H9 (cell line): ENCODE measurements at regions not wholly inside any gene's neighbourhood (a gene's known extent, or its start where the extent isn't known, plus 50 kb on each side); places are given as distances from the start of the nearest gene placed in this dataset.

ENCODE experiments used
- DNase-seq: peaks from one replicate; pipeline ENCODE4 v3.0.0-alpha.2; 2017
- H2AFZ ChIP-seq: one replicate; pipeline ENCODE4 v1.6.1; 2013; ENCODE audit warnings: mild to moderate bottlenecking, low read length, control low read depth, moderate library complexity
- H2AK5ac ChIP-seq: 2 replicates; pipeline ENCODE4 v1.6.1; 2013; ENCODE audit warnings: low read length, control low read depth, mixed read lengths; ENCODE audit not compliant: insufficient read length
- H2BK120ac ChIP-seq: one replicate; pipeline ENCODE4 v1.6.1; 2013; ENCODE audit warnings: low read depth, mild to moderate bottlenecking, low read length, control low read depth, inconsistent platforms; ENCODE audit not compliant: poor library complexity, severe bottlenecking
- H2BK12ac ChIP-seq: 2 replicates; pipeline ENCODE4 v1.6.1; 2013; ENCODE audit warnings: low read length, control low read depth, mixed read lengths, low read depth; ENCODE audit not compliant: insufficient read length
- H2BK15ac ChIP-seq: 2 replicates; pipeline ENCODE4 v1.6.1; 2013; ENCODE audit warnings: low read depth, low read length, control low read depth
- H2BK20ac ChIP-seq: one replicate; pipeline ENCODE4 v1.6.1; 2013; ENCODE audit warnings: low read depth, mild to moderate bottlenecking, low read length, control low read depth, inconsistent platforms; ENCODE audit not compliant: poor library complexity, severe bottlenecking
- H2BK5ac ChIP-seq: 2 replicates; pipeline ENCODE4 v1.6.1; 2013; ENCODE audit warnings: low read length, control low read depth, mixed read lengths; ENCODE audit not compliant: insufficient read length
- H3K14ac ChIP-seq: 2 replicates; pipeline ENCODE4 v1.6.1; 2013; ENCODE audit warnings: low read length, control low read depth; ENCODE audit not compliant: insufficient read depth
- H3K18ac ChIP-seq: 2 replicates; pipeline ENCODE4 v1.6.1; 2013; ENCODE audit warnings: low read depth, mild to moderate bottlenecking, mixed read lengths, low read length, control low read depth; ENCODE audit not compliant: insufficient read length
- H3K23ac ChIP-seq: 2 replicates; pipeline ENCODE4 v1.6.1; 2013; ENCODE audit warnings: low read length, control low read depth, mixed read lengths, low read depth; ENCODE audit not compliant: insufficient read length
- H3K23me2 ChIP-seq: 2 replicates; pipeline ENCODE4 v1.6.1; 2013; ENCODE audit warnings: low read depth, mild to moderate bottlenecking, mixed read lengths, low read length, control low read depth; ENCODE audit not compliant: insufficient read length, poor library complexity, severe bottlenecking
- H3K27ac ChIP-seq: 2 replicates; pipeline ENCODE4 v1.5.1; 2013; ENCODE audit warnings: low read length, control low read depth, mixed read lengths, low read depth; ENCODE audit not compliant: insufficient read length
- H3K27me3 ChIP-seq: 2 replicates; pipeline ENCODE4 v1.6.1; 2013; ENCODE audit warnings: low read length, control low read depth, inconsistent platforms; ENCODE audit not compliant: insufficient read depth
- H3K4ac ChIP-seq: 2 replicates; pipeline ENCODE4 v1.6.1; 2013; ENCODE audit warnings: low read depth, mild to moderate bottlenecking, control low read depth, inconsistent platforms, low read length, moderate library complexity
- H3K4me1 ChIP-seq: 2 replicates; pipeline ENCODE4 v1.6.1; 2013; ENCODE audit warnings: low read length, control low read depth, inconsistent platforms; ENCODE audit not compliant: insufficient read depth
- H3K4me2 ChIP-seq: 2 replicates; pipeline ENCODE4 v1.6.1; 2013; ENCODE audit warnings: low read length, control low read depth, mixed read lengths; ENCODE audit not compliant: insufficient read length, insufficient read depth
- H3K56ac ChIP-seq: 2 replicates; pipeline ENCODE4 v1.6.1; 2013; ENCODE audit warnings: low read depth, mild to moderate bottlenecking, mixed read lengths, low read length, control low read depth; ENCODE audit not compliant: insufficient read length
- H3K79me1 ChIP-seq: 2 replicates; pipeline ENCODE4 v1.6.1; 2013; ENCODE audit warnings: low read depth, mild to moderate bottlenecking, moderate library complexity, low read length, control low read depth, inconsistent platforms; ENCODE audit not compliant: insufficient read depth, poor library complexity, severe bottlenecking
- H3K79me2 ChIP-seq: 2 replicates; pipeline ENCODE4 v1.6.1; 2013; ENCODE audit warnings: low read length, control low read depth, inconsistent platforms; ENCODE audit not compliant: insufficient read depth
- H3K9ac ChIP-seq: 2 replicates; pipeline ENCODE4 v1.6.1; 2013; ENCODE audit warnings: low read length, control low read depth, mixed read lengths; ENCODE audit not compliant: insufficient read length; ENCODE audit errors: extremely low read depth
- H3K9me3 ChIP-seq: one replicate; pipeline ENCODE4 v1.6.1; 2013; ENCODE audit warnings: low read depth, low read length, inconsistent platforms; ENCODE audit not compliant: control insufficient read depth
- H3T11ph ChIP-seq: one replicate; pipeline ENCODE4 v1.6.1; 2013; ENCODE audit warnings: mild to moderate bottlenecking, low read length, control low read depth, inconsistent platforms
- H4K20me1 ChIP-seq: one replicate; pipeline ENCODE4 v1.6.1; 2013; ENCODE audit not compliant: control insufficient read depth, insufficient read length, insufficient read depth
- H4K5ac ChIP-seq: 2 replicates; pipeline ENCODE4 v1.6.1; 2013; ENCODE audit warnings: low read depth, mild to moderate bottlenecking, mixed read lengths, low read length, control low read depth; ENCODE audit not compliant: insufficient read length
- H4K8ac ChIP-seq: replicated peaks from 2 replicates; pipeline ENCODE4 v1.6.1; 2013; ENCODE audit warnings: low read length, control low read depth, mixed read lengths, low read depth; ENCODE audit not compliant: insufficient read length
- H4K91ac ChIP-seq: 2 replicates; pipeline ENCODE4 v1.6.1; 2013; ENCODE audit warnings: low read depth, mild to moderate bottlenecking, moderate library complexity, mixed read lengths, low read length, control low read depth; ENCODE audit not compliant: insufficient read length
- H3K27ac Mint-ChIP-seq, 3 experiments: 2 replicates in 2 of 3; 3 replicates in 1 of 3; pipeline ENCODE4 v1.8.0; 2020 to 2021; ENCODE audit warnings: mixed read lengths in 3 of 3, mild to moderate bottlenecking in 1 of 3, moderate library complexity in 1 of 3
- H3K27me3 Mint-ChIP-seq: 2 replicates; pipeline ENCODE4 v1.8.0; 2021; ENCODE audit warnings: low read depth, mild to moderate bottlenecking, moderate library complexity, mixed read lengths
- H3K36me3 Mint-ChIP-seq, 3 experiments: 2 replicates in 2 of 3; 3 replicates in 1 of 3; pipeline ENCODE4 v1.8.0; 2020 to 2021; ENCODE audit warnings: low read depth in 3 of 3, mixed read lengths in 3 of 3; ENCODE audit not compliant: insufficient read depth in 1 of 3
- H3K4me1 Mint-ChIP-seq, 2 experiments: 2 replicates each; pipeline ENCODE4 v1.8.0; 2020; ENCODE audit warnings: mixed read lengths in 2 of 2
- H3K4me3 Mint-ChIP-seq, 2 experiments: 2 replicates in 1 of 2; 3 replicates in 1 of 2; pipeline ENCODE4 v1.8.0; 2020 to 2021; ENCODE audit warnings: mild to moderate bottlenecking in 2 of 2, mixed read lengths in 2 of 2, moderate library complexity in 1 of 2
- H3K9me3 Mint-ChIP-seq, 2 experiments: 2 replicates in 1 of 2; 3 replicates in 1 of 2; pipeline ENCODE4 v1.8.0; 2020; ENCODE audit warnings: mild to moderate bottlenecking in 2 of 2, mixed read lengths in 2 of 2, moderate library complexity in 1 of 2
- WGBS: extraction: QIAGEN DNeasy Blood & Tissue Kit; methylation state at CpG from one replicate; pipeline ENCODE4 v1.1.7; 2013; ENCODE audit warnings: missing lambda C conversion rate, low lambda C conversion rate, mixed read lengths; ENCODE audit not compliant: insufficient read length; ENCODE audit errors: extremely low coverage; 5-methylcytosine and 5-hydroxymethylcytosine counted together
- TF ChIP-seq, protein P1 (sequence below): fragments of 200-600 bp; sonication (generic); conservative IDR thresholded peaks from 3 replicates; pipeline ENCODE4 v1.8.0; 2021; ENCODE audit warnings: antibody characterized with exemption, mild to moderate bottlenecking

DNA sequence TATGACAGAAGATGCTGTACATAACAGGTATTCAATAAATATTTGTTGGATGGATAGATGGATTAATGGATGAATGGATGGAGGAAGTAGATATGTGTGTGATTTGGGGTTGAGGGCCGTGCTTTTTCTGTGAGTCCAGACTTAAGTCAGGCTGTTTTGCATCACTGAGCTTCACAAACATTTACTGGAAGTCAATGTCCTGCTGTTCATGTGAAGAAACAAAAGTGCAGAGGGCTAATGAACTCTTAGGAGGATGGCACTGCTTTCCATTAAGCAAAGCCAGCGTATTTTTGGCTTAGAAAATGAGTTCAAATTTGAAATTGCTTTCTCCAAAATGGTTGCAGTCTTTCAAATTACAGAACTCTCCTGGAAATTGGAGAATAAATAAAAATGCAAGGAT is 260.6 kb upstream of the SASH1 start:
- Histone ChIP-seq H3K4me2 (no peak overlapping the region), H3K9ac (no peak overlapping the region), H2AFZ (no peak overlapping the region), H4K20me1 (no peaks in the 10 kb centered on the region), H4K8ac (no peak overlapping the region), H3K27me3 (no peaks in the 10 kb centered on the region), H3K27ac (no peak overlapping the region), H3K56ac (no peak overlapping the region), H3K9me3 (no peaks in the 10 kb centered on the region), H3K18ac (no peak overlapping the region), H2BK20ac (no peak overlapping the region), H2BK15ac (no peak overlapping the region), H3K4ac (no peak overlapping the region), H2BK120ac (no peak overlapping the region), H3K14ac (no peak overlapping the region), H4K91ac (no peak overlapping the region), H4K5ac (no peak overlapping the region), H2BK5ac (no peak overlapping the region), H3T11ph (no peak overlapping the region), H3K23me2 (no peaks in the 10 kb centered on the region), H2AK5ac (no peak overlapping the region), H3K79me2 (no peaks in the 10 kb centered on the region), H3K23ac (no peak overlapping the region), H3K79me1 (no peaks in the 10 kb centered on the region), H3K4me1 (no peaks in the 10 kb centered on the region), H2BK12ac (no peak overlapping the region)
- WGBS = no CpG with 5 or more reads among the region's 2 CpGs
- Mint-ChIP-seq H3K9me3 (no peaks in the 10 kb centered on the region), H3K27ac (no peak overlapping the region), H3K27me3 (peaks cover 1% of the 10 kb centered on the region; the same call in 1 of the 2 replicates), H3K4me1 (no peaks in the 10 kb centered on the region), H3K4me3 (no peak overlapping the region), H3K36me3 (no peaks in the 10 kb centered on the region)
- TF ChIP-seq, protein P1, sequence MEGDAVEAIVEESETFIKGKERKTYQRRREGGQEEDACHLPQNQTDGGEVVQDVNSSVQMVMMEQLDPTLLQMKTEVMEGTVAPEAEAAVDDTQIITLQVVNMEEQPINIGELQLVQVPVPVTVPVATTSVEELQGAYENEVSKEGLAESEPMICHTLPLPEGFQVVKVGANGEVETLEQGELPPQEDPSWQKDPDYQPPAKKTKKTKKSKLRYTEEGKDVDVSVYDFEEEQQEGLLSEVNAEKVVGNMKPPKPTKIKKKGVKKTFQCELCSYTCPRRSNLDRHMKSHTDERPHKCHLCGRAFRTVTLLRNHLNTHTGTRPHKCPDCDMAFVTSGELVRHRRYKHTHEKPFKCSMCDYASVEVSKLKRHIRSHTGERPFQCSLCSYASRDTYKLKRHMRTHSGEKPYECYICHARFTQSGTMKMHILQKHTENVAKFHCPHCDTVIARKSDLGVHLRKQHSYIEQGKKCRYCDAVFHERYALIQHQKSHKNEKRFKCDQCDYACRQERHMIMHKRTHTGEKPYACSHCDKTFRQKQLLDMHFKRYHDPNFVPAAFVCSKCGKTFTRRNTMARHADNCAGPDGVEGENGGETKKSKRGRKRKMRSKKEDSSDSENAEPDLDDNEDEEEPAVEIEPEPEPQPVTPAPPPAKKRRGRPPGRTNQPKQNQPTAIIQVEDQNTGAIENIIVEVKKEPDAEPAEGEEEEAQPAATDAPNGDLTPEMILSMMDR = no peak
- DNase-seq = no peak
